ENCODE measurements at regions not wholly inside any gene's neighbourhood (a gene's known extent, or its start where the extent isn't known, plus 50 kb on each side); places are given as distances from the start of the nearest gene placed in this dataset.

- FAIRE-seq (no peak), DNase-seq (ENCODE audit: low spot score) (no peak), ATAC-seq (no peak)
- H3K27me3 ChIP-seq (ENCODE audit: control insufficient read depth in 1 of 2, insufficient read depth in 2 of 2, low read length in 2 of 2): no peaks in the 10 kb centered on the region
- no peaks in the 10 kb centered on the region for H3K9me3 ChIP-seq (ENCODE audit: low read length)
- H4K20me1 ChIP-seq (ENCODE audit: insufficient read depth, low read length): no peaks in the 10 kb centered on the region
- 38% methylated on average over 12 of the region's 14 CpGs for WGBS (ENCODE audit: low lambda C conversion rate)
- BruUV-seq (replicated peaks): no TSS peak
- H3K4me2 ChIP-seq (ENCODE audit: low read depth, low read length): no peak overlapping the region
- no peaks in the 10 kb centered on the region for H3K36me3 ChIP-seq (replicated peaks in 1 of 2; ENCODE audit: control insufficient read depth in 1 of 2, insufficient read depth in 2 of 2, low read length in 2 of 2)
- no peaks in the 10 kb centered on the region for H3K4me1 ChIP-seq (ENCODE audit: insufficient read depth, low read length)
- CTCF ChIA-PET (ENCODE audit: low intra/inter-chr PET ratio, low total read pairs): no interaction called here
- no peak overlapping the region for H3K9ac ChIP-seq (ENCODE audit: insufficient read depth, low read depth, low read length)
- no peak overlapping the region for H3K4me3 ChIP-seq (replicated peaks in 1 of 3; ENCODE audit: insufficient read depth in 1 of 3, low read depth in 2 of 3, low read length in 3 of 3)
- no peak overlapping the region for H3K27ac ChIP-seq (ENCODE audit: extremely low read length, insufficient read depth, low read length)
- intact Hi-C loops (cut with micrococcal nuclease; ENCODE audit: unreplicated experiment) (no loop called here), in situ Hi-C loops (cut with HindIII; ENCODE audit: extremely low pct_ligation_motif_present, low pct_unique_long_range_greater_than_20kb) (no loop called here)
- POLR2A ChIA-PET: no interaction called here
- H2AFZ ChIP-seq (ENCODE audit: low read length): no peak overlapping the region
- H3K79me2 ChIP-seq (ENCODE audit: insufficient read depth, low read length): no peaks in the 10 kb centered on the region
- no peak for TF ChIP-seq CENPX (CRISPR knock-in tag; IDR thresholded peaks at IDR 0.05)
- TF ChIP-seq, protein P1, sequence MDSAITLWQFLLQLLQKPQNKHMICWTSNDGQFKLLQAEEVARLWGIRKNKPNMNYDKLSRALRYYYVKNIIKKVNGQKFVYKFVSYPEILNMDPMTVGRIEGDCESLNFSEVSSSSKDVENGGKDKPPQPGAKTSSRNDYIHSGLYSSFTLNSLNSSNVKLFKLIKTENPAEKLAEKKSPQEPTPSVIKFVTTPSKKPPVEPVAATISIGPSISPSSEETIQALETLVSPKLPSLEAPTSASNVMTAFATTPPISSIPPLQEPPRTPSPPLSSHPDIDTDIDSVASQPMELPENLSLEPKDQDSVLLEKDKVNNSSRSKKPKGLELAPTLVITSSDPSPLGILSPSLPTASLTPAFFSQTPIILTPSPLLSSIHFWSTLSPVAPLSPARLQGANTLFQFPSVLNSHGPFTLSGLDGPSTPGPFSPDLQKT (CRISPR knock-in tag; IDR thresholded peaks at IDR 0.05; ENCODE audit: borderline replicate concordance): no peak
- TF ChIP-seq BHLHE40 (IDR thresholded peaks at IDR 0.05; ENCODE audit: low read length): no peak
- TF ChIP-seq TSC22D2 (CRISPR knock-in tag; IDR thresholded peaks at IDR 0.05; ENCODE audit: borderline replicate concordance): no peak
- TF ChIP-seq MTERF4 (CRISPR knock-in tag; IDR thresholded peaks at IDR 0.05): no peak
- TF ChIP-seq DMAP1 (CRISPR knock-in tag; IDR thresholded peaks at IDR 0.05): no peak
- TF ChIP-seq KLF6 (CRISPR knock-in tag; IDR thresholded peaks at IDR 0.05): no peak
- TF ChIP-seq, protein P2, sequence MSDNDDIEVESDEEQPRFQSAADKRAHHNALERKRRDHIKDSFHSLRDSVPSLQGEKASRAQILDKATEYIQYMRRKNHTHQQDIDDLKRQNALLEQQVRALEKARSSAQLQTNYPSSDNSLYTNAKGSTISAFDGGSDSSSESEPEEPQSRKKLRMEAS (IDR thresholded peaks at IDR 0.05): no peak
- no peak for TF ChIP-seq KAT7 (CRISPR knock-in tag; IDR thresholded peaks at IDR 0.05; ENCODE audit: borderline replicate concordance)
- TF ChIP-seq GABPB1 (CRISPR knock-in tag; IDR thresholded peaks at IDR 0.05): no peak
- TF ChIP-seq MYPOP (CRISPR knock-in tag; IDR thresholded peaks at IDR 0.05): no peak
- TF ChIP-seq, protein P3, sequence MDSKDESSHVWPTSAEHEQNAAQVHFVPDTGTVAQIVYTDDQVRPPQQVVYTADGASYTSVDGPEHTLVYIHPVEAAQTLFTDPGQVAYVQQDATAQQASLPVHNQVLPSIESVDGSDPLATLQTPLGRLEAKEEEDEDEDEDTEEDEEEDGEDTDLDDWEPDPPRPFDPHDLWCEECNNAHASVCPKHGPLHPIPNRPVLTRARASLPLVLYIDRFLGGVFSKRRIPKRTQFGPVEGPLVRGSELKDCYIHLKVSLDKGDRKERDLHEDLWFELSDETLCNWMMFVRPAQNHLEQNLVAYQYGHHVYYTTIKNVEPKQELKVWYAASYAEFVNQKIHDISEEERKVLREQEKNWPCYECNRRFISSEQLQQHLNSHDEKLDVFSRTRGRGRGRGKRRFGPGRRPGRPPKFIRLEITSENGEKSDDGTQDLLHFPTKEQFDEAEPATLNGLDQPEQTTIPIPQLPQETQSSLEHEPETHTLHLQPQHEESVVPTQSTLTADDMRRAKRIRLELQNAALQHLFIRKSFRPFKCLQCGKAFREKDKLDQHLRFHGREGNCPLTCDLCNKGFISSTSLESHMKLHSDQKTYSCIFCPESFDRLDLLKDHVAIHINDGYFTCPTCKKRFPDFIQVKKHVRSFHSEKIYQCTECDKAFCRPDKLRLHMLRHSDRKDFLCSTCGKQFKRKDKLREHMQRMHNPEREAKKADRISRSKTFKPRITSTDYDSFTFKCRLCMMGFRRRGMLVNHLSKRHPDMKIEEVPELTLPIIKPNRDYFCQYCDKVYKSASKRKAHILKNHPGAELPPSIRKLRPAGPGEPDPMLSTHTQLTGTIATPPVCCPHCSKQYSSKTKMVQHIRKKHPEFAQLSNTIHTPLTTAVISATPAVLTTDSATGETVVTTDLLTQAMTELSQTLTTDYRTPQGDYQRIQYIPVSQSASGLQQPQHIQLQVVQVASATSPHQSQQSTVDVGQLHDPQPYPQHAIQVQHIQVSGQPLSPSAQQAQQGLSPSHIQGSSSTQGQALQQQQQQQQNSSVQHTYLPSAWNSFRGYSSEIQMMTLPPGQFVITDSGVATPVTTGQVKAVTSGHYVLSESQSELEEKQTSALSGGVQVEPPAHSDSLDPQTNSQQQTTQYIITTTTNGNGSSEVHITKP (CRISPR knock-in tag; IDR thresholded peaks at IDR 0.05; ENCODE audit: low read depth): no peak
- no peak for TF ChIP-seq EED (CRISPR knock-in tag; IDR thresholded peaks at IDR 0.05)
- TF ChIP-seq ZSCAN21 (CRISPR knock-in tag; IDR thresholded peaks at IDR 0.05; ENCODE audit: borderline replicate concordance): no peak
- no peak for TF ChIP-seq CBX5 (CRISPR knock-in tag; IDR thresholded peaks at IDR 0.05; ENCODE audit: borderline replicate concordance)
These were observed 76.9 kb upstream of the ST8SIA2 start for GRCh38 chr15:92316586-92317295.

All from HepG2 (cell line).